Type B pancreatic cell (in vitro differentiated cells): ENCODE measurements at regions not wholly inside any gene's neighbourhood (a gene's known extent, or its start where the extent isn't known, plus 50 kb on each side); places are given as distances from the start of the nearest gene placed in this dataset.

Source experiments
- DNase-seq: peaks from one replicate; pipeline ENCODE4 v3.0.0; 2021; ENCODE audit warnings: mixed read lengths; ENCODE audit not compliant: unreplicated experiment; ENCODE audit errors: extremely low spot score
- H3K27ac Mint-ChIP-seq: 2 replicates; pipeline ENCODE4 v1.8.0; 2021; ENCODE audit warnings: mild to moderate bottlenecking, mixed read lengths
- H3K27me3 Mint-ChIP-seq: 2 replicates; pipeline ENCODE4 v1.8.0; 2021; ENCODE audit warnings: mixed read lengths
- H3K36me3 Mint-ChIP-seq: 2 replicates; pipeline ENCODE4 v1.8.0; 2021; ENCODE audit warnings: mixed read lengths
- H3K4me1 Mint-ChIP-seq: one replicate; pipeline ENCODE4 v1.8.0; 2021; ENCODE audit warnings: mixed read lengths; ENCODE audit not compliant: unreplicated experiment
- H3K4me3 Mint-ChIP-seq: 2 replicates; pipeline ENCODE4 v1.8.0; 2021; ENCODE audit warnings: mild to moderate bottlenecking, mixed read lengths
- H3K9me3 Mint-ChIP-seq: 2 replicates; pipeline ENCODE4 v1.8.0; 2021; ENCODE audit warnings: mixed read lengths
- CTCF ChIP-seq: fragments of 200-600 bp; sonication (generic); conservative IDR thresholded peaks from 2 replicates; pipeline ENCODE4 v1.5.0; 2021; ENCODE audit warnings: antibody characterized with exemption, mild to moderate bottlenecking

GRCh38 chr22:47899894-47900293 lies 1137.4 kb downstream of the TBC1D22A start:
- no peaks in the 10 kb centered on the region for H3K36me3 Mint-ChIP-seq
- no peak for TF ChIP-seq CTCF
- no peaks in the 10 kb centered on the region for H3K4me1 Mint-ChIP-seq
- H3K9me3 Mint-ChIP-seq, result no peaks in the 10 kb centered on the region
- no peak overlapping the region for H3K27ac Mint-ChIP-seq
- DNase-seq, result peak; percentile 10
- H3K27me3 Mint-ChIP-seq, result no peaks in the 10 kb centered on the region
- H3K4me3 Mint-ChIP-seq, result no peak overlapping the region

GRCh38 chr22:47898946-47899345 lies 1136.5 kb downstream of the TBC1D22A start:
- peaks cover 4% of the 10 kb centered on the region for H3K9me3 Mint-ChIP-seq
- no peaks in the 10 kb centered on the region for H3K27me3 Mint-ChIP-seq

GRCh38 chr22:47891609-47892008 lies 1129.2 kb downstream of the TBC1D22A start:
- no peak overlapping the region for H3K4me3 Mint-ChIP-seq
- no peaks in the 10 kb centered on the region for H3K36me3 Mint-ChIP-seq
- no peak for TF ChIP-seq CTCF
- no peak overlapping the region for H3K27ac Mint-ChIP-seq
- peaks cover 4% of the 10 kb centered on the region for H3K9me3 Mint-ChIP-seq
- no peak for DNase-seq
- H3K27me3 Mint-ChIP-seq, result no peaks in the 10 kb centered on the region
- H3K4me1 Mint-ChIP-seq, result no peaks in the 10 kb centered on the region

More at GRCh38 chr22:47898946-47899345, 1136.5 kb downstream of the TBC1D22A start:
- H3K27ac Mint-ChIP-seq, result no peak overlapping the region
- no peak for TF ChIP-seq CTCF
- DNase-seq, result no peak
- H3K4me3 Mint-ChIP-seq, result no peak overlapping the region
- H3K36me3 Mint-ChIP-seq, result no peaks in the 10 kb centered on the region
- H3K4me1 Mint-ChIP-seq, result no peaks in the 10 kb centered on the region

GRCh38 chr22:47888817-47889216 lies 1126.4 kb downstream of the TBC1D22A start:
- no peaks in the 10 kb centered on the region for H3K27me3 Mint-ChIP-seq
- H3K9me3 Mint-ChIP-seq, result no peaks in the 10 kb centered on the region

GRCh38 chr22:47884775-47885174 lies 1122.3 kb downstream of the TBC1D22A start:
- Mint-ChIP-seq H3K27me3 (no peaks in the 10 kb centered on the region), H3K36me3 (no peaks in the 10 kb centered on the region), H3K4me1 (no peaks in the 10 kb centered on the region), H3K4me3 (no peak overlapping the region), H3K27ac (no peak overlapping the region), H3K9me3 (no peaks in the 10 kb centered on the region)
- DNase-seq, result no peak
- no peak for TF ChIP-seq CTCF

More at GRCh38 chr22:47888817-47889216, 1126.4 kb downstream of the TBC1D22A start:
- no peaks in the 10 kb centered on the region for H3K36me3 Mint-ChIP-seq
- H3K27ac Mint-ChIP-seq, result no peak overlapping the region
- no peak for DNase-seq
- no peaks in the 10 kb centered on the region for H3K4me1 Mint-ChIP-seq
- TF ChIP-seq CTCF, result no peak
- no peak overlapping the region for H3K4me3 Mint-ChIP-seq

- no peak for DNase-seq
- no peaks in the 10 kb centered on the region for H3K4me1 Mint-ChIP-seq
- TF ChIP-seq CTCF, result no peak
- no peaks in the 10 kb centered on the region for H3K9me3 Mint-ChIP-seq
- H3K4me3 Mint-ChIP-seq, result no peak overlapping the region
- no peaks in the 10 kb centered on the region for H3K27me3 Mint-ChIP-seq
- H3K36me3 Mint-ChIP-seq, result no peaks in the 10 kb centered on the region
- H3K27ac Mint-ChIP-seq, result no peak overlapping the region
These were observed 1121.8 kb downstream of the TBC1D22A start for GRCh38 chr22:47884200-47884599.
